GM18519 (cell line): ENCODE measurements at regions not wholly inside any gene's neighbourhood (a gene's known extent, or its start where the extent isn't known, plus 50 kb on each side); places are given as distances from the start of the nearest gene placed in this dataset.

Experiments used
- ATAC-seq: cut with Tn5 transposase; IDR thresholded peaks from one replicate; pipeline ENCODE4 v1.9.1; 2021; ENCODE audit warnings: mild to moderate bottlenecking, moderate library complexity; ENCODE audit not compliant: unreplicated experiment, low FRiP score

DNA sequence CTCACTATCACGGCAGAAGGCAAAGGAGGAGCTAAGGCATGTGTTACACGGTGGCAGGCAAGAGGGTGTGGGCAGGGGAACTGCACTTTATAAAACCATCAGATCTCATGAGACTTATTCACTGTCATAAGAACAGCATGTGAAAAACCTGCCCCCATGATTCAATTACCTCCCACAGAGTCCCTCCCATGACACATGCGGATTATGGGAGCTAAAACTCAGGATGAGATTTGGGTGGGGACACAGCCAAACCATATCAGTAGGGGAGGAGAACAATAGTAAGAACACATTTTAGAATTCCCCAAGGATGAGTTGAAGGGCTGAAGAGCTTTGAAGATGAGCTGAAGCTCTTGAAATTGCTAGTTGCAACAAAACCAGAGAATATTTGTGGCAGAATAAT lies 287.9 kb downstream of the SMARCA2 start:
- ATAC-seq, result no peak

DNA sequence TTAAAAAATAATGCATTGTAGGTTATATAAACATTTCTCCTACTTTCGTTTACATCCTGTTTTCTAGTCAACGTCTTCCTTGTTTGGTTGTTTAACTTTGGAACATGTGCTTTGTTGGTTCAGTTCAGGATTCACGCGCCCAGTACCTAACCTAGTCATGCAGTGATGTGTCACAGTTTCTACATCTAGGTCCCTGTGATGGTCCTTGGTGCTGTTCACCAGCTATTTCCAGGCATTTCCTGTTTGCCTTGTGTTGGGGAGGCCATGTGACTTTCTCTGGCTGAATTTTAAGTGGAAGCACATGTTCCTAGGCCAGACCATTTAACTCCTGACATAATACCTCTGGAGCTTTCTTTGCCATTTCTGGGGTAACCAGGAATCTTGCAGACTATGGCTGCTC lies 292.3 kb downstream of the SMARCA2 start:
- no peak for ATAC-seq

DNA sequence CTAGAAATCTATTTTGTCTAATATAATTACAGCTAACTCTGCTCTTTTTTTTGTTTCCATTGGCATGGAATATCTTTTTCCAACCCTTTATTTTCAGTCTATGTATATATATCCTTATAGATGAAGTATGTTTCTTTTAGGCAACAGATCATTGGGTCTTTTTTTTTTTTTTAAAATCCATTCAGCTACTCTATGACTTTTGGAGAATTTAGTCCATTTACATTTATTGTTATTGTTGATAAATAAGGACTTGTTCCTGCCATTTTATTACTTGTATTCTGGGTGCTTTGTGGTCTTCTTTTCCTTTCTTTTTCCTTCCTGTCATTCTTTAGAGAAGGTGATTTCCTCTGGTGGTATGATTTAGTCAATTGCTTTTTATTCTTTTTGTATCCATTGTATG lies 296.8 kb downstream of the SMARCA2 start:
- ATAC-seq, result no peak

DNA sequence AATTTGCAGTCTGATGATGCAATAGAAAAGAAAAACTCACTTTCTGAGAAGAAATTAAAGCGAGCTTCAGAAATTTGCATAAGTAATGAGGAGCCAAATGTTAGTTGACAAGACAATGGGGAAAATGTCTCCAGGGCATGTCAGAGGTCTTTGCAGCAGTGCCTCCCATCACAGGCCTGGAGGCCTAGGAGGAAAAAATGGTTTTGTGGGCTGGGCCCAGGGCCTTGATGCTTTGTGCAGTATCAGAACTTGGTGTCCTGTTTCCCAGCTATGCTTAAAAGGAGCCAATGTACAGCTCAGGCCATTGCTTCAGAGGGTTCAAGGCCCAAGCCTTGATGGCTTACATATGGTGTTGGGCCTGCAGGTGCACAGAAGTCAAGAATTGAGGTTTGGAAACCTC lies 298.4 kb downstream of the SMARCA2 start:
- ATAC-seq, result no peak

DNA sequence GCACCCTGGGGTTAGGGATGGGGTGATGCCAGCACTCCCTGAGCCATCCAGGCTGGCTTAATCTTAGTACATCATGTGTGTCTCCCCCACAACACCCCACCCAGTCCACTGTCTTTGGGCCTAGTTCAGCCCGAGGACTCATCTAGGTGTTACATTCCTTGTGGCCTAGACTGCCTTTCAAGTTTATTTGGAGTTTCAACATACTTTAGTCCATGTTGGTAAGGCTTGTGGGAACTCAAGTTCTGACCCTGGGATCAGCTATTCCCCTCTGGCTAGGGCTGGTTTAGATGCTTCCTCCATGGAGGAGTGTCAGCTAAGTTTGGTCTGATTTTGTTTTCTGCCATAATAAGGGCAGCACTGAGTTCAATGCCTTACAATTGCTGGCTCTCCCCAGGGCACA lies 302.4 kb downstream of the SMARCA2 start:
- no peak for ATAC-seq

DNA sequence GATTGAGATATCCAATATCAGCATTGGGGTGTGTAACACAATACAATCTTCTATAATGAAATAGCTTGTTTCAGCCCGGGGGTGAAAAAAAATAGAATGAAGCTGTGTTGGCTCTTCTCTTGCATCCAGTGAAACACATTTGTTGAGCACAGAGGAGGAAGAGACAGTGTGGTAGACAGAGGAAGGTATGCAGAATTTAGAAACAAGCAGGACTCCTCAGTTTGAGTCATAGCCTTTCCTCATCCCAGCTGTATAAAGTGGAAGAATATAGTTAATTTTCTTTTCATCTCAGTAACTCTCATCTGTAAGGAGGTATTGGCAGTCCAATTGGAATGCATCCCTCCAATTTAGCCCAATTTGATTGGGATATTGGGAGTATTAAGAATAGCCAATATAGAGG lies 302.2 kb upstream of the VLDLR start:
- ATAC-seq, result no peak

DNA sequence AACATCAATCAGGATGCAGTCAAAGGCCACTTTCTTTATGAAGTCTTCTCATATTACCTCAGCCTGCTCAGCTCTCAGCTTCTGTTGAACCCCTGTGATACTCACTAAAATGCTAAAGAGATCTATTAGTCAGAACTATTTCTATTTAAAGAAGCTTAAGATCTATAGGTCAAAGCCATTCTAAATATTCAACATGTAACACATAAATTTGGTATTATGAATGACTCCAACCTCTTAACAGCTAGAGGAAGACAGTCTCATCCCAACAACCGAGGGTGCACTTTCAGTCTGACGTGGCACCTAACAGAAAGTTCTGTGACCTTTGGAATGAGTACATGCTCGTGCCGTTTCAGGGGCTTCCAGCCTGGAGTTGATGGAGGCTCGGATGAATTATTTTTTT lies 301.5 kb upstream of the VLDLR start:
- ATAC-seq, result no peak

DNA sequence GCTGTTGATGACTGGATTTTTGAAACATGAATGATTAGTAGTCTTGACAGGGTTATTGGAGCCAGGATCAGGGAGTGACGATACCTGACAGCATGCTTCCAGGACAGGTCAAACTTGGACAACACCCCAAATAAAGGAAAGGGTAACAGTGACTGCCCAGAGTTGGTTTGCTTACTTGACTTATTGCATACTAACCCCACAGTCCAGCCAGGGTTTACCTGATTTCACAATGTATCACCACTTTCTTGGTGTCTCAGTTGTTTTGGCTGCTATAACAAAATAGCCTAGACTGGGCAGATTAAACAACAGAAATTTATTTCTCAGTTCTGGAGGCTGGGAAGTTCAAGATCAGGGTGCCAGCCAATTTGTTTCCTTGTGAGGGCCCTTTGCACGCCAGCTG lies 301.0 kb upstream of the VLDLR start:
- ATAC-seq, result no peak

DNA sequence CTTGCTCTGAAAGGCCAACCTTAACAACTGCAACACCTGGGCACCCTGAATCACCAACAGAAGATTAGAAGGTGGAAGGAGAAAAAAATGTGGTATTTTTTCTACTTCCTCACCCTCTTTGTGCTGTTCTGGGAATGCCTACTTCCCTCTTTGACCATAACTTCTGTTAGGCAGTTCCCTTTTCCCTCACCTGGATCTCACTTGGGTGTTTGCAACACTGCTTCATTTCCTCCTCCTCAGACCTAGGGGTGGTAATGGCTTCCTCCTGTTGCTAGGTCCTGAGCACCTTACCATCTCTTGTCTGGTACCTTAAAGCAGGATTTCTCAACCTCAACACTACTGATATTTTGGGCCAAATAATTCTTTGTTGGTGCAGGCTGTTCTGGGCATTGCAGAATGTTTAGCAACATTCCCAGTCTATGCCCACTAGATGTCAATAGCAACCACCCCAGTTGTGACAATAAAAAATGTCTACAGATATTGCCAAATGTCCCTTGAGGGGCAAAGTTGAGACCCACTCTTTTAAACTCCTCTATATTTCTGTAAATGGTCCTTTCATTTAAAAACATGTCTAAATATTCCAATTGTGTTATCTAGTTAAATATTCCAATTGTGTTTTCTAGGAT lies 300.0 kb upstream of the VLDLR start:
- ATAC-seq, result no peak

DNA sequence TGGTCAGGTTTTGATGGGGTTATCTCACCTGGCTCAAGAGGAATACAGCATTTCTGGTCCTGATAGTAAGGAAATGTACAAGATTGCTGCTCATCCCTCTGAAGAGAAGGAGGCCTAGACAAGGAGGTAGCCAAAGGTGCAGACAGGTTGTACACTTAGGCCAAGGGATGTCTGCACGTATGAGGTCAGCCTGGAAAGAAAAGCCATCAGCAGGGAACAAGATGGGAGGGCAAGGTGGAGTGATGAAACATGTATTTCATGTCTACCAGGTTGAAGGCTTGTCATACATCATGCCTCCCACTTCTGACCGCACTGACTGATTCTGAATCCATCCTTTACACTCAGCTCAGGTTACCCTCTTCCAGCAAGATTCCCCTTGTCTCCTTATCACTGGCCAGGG lies 296.8 kb upstream of the VLDLR start:
- no peak for ATAC-seq

DNA sequence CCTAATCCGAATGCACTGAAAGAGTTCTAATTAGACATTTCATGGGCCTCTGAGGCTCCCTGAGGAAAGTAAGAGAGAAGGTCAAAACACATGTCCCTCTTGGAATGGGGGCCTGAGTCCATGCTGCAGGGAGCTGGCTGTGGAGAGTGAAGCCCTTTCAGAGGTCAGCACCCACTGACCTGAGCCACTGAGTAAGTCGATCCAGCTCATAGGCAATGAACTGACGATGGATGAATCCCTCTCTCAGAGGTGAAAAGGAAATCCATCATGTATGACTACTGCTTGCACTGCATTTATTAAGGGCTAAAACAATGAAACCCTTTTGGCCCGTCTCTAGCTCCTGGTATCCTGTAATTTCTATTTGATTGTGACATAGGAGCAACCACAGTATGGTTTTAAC lies 288.9 kb upstream of the VLDLR start:
- ATAC-seq, result no peak

DNA sequence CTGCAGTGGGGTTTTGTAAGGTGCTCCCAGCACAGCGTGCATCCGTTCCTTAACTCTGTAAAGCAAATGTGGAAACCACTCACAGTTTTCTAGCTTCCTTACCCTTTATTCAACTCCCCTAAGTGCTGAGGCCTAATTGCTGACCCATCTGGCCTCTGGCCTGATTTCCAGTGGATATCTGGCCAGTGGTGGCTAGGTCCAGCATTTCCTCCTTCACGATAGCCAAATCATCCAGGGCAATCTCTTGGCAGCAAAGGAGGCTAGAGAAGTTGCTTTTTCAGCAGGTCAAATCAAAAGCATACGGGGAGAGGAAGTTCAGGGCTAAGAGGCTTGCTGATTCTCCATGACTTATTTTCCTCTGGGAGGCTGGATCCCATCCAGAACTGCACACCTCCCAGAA lies 286.3 kb upstream of the VLDLR start:
- no peak for ATAC-seq

DNA sequence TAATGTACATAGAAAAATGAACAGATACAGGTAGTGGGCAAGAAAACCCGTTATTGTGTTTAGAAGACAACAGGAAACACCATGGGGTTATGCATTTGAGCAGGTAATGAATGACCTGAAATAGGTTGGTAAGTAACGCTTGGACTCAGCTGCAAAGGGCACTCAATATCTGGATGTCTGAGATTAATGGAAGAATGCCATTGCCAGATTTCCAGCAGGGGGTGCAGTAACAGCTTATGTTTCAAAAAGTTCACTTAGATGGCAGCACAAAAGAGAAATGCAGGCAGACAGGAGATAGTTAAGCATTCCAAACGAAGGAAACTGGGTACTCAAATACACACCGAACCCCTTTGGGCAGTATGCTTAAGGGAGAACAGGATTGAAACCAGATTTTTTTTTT lies 285.5 kb upstream of the VLDLR start:
- ATAC-seq, result no peak

DNA sequence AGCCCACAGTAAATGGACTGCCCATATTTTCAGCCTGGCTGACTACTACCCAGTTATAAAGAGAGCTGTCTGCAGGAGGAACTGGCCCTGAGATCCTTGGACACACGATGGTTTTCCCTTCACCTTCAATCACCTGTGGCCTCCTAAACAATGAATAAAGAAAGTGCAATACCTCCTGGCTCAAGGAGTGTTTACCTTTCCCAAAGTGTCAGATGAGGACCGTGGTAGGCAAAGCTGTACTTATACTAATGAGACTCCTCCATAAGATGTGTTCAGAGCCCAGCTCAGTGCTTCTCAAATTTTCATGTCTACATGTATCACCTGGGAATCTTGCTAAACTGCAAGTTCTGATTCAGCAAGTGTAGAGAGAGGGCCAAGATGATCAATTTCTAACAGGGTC lies 284.5 kb upstream of the VLDLR start:
- no peak for ATAC-seq

DNA sequence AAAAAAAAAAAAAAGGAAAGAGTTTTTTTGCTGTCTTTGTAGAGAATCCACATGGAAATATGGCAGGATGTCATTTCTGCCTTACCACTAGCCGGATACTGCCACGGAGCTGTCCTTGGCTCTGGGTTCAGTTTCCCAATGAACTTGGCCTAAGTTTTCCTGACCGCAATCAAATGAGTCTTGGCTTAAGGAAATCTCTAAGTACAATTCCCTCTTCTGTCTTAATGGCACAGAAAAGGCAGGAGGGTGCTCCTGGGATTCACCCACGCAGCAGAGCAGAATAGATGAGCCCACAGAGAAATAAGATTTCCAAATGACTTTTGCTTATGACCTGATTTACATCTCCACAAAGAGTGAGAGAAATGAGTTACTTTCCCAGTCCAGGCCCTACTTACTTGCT lies 284.0 kb upstream of the VLDLR start:
- ATAC-seq, result no peak

DNA sequence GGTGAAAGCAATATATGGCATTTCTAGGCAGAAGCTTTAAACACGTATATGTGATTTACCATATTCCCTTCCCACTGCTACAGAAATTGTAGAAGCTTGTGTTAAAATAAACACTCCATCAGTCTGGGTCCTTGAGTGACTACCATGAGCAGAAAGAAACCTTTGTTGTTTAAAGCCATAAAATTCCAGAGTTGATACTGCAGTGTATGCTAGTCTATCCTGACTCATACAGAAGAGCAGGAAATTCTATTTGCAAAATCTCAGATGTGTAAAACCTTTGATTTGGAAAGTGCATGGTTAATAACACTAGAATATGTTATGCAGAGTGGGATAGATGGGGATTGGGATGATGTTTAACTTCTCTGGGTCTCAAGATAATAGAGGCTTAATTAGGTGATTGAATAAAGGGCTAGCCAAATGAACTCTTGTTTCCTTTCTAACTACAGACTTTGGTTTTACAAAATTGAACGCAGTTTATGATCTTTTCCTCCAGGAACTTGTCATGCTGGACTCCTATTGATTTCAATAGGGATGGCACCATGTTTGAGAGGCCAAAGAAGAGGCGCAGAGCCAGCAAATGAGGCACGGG lies 282.7 kb upstream of the VLDLR start:
- ATAC-seq, result no peak

DNA sequence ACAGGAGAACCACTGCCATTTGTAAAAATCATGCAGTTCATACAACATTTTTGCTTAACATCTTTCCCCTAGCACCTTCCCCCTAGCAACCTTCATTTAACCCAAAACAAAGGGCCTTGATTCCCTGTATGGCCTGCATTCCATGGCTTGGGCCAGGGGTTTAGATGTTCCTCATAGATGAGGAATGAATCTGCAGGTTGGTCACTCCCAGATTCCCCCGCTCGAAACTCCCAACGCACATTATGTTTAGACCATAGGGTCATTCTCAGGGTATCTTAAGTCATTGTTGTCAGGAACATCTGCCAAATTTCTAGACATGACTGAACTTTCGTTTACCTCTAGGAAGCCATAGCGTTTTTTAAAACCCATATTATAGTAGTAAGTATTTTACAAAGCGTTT lies 282.2 kb upstream of the VLDLR start:
- no peak for ATAC-seq

DNA sequence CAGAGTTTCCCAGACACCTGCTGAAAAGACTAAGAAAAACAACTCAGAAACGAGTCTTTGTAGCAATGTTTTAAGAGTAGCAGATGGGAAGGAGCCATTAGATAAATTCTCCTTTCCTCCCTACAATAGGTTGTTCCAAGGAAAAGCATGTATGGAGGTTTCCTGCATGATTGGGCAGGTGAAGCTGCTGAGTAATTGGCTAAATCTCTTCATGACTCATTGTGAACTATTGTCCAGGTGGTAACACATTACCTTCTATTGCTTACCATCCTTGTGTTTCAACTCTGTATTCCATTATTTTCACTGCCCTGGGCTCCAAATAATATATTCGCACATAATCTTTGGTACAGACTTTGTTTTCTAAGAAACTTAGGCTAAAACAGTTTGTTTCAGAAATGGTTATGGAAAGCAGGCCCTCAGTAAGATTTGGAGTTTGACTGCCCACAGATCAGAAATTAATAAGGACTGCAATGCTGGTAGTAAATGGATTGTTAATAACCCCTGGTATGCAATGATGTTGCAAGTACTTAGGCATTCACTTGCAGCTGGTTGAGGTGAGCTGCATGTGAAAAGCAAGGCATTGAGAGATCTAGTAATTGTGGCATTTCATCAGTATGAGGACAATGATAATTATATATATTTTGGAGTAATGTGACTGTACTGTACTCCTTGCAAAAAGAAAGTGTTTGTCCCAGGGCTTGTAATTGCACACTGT lies 281.4 kb upstream of the VLDLR start:
- no peak for ATAC-seq

DNA sequence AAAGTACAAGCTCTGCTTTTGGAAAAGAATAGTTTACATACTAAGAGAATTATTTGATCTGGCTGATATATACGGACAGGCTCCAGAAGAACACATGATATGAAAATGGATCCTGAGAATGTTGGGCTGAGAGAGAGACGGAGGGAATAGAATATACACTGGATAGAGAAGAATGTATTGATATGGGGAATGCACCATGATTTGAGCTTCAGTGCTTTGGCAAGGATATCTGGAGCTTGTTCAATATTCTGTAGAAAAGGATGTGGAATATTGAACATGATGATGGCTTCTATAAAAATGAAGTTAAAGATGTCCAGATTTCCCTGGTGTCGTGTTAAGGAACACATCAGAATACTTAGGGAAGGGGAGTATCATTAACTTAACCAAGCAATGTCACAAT lies 280.5 kb upstream of the VLDLR start:
- no peak for ATAC-seq

DNA sequence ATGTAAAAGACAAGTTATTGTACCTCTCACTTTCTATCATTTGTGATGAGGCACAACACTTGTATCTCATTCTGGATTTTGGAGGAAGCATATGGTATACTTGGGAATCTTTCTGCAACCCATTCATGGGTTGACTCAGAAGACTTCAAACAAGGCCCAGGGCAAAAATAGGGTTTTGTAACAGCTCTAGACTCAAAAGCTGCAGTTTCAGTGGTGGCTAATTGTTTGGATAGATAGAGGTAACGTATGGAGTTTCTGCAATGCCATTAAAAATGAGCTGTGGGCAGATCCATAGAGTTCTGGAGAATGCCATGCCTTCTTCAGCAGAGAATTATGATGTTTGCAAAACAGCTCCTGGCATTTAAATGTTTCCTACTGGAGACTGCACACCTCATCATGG lies 279.6 kb upstream of the VLDLR start:
- ATAC-seq, result no peak

DNA sequence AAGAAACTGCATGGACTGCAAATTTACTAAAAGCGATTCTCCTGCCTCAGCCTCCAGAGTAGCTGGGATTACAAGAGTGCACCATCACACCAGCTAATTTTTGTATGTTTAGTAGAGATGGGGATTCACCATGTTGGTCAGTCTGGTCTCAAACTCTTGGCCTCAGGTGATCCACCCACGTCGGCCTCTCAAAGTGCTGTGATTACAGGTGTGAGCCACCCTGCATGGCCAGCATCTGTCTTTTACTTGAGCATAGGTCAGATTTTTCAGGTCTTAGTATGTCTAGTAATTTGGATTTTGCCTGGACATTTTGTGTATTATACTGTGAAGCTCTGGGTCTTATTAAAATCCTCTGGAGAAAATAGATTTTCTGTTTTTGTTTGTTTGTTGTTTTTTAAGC lies 277.8 kb upstream of the VLDLR start:
- ATAC-seq, result no peak

DNA sequence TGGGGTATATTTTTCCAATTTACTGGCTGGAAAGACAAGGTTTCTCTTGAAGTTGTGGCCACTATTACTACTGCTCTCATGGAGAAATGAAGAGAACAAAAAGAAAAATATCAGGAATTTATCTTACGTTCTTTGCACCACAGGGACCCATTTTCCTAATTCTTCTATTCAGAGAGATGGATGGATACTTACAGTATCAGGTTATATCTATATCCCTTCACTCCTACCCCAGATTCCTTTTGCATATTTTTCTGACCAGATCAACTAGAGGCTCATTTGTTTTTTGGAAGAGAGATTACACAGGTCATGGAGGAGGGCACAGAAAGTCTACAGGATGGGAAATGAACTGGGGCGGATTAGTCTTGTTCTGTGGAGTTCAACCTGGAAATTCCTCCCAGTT lies 277.2 kb upstream of the VLDLR start:
- no peak for ATAC-seq
